Neural progenitor cell (in vitro differentiated cells): ENCODE measurements at regions not wholly inside any gene's neighbourhood (a gene's known extent, or its start where the extent isn't known, plus 50 kb on each side); places are given as distances from the start of the nearest gene placed in this dataset.

Experiments
- CTCF ChIP-seq: fragments of 200-600 bp; sonication (generic); IDR thresholded peaks from 2 replicates; pipeline ENCODE4 v1.5.1; 2017; ENCODE audit warnings: antibody characterized with exemption, mild to moderate bottlenecking
- EZH2 ChIP-seq: fragments of 200-600 bp; sonication (generic); IDR thresholded peaks from 2 replicates; pipeline ENCODE4 v1.6.1; 2017; ENCODE audit warnings: antibody characterized with exemption, mild to moderate bottlenecking, moderate library complexity
- EZH2phosphoT487 ChIP-seq: fragments of 200-600 bp; sonication (generic); IDR thresholded peaks from 2 replicates; pipeline ENCODE4 v1.6.1; 2017; ENCODE audit warnings: antibody characterized with exemption

GRCh38 chr21:25220169-25220568 is 387.1 kb downstream of the MRPL39 start:
- TF ChIP-seq CTCF (no peak), EZH2 (no peak), EZH2phosphoT487 (no peak)
